Stomach (tissue), 4 donors: ENCODE measurements at regions not wholly inside any gene's neighbourhood (a gene's known extent, or its start where the extent isn't known, plus 50 kb on each side); places are given as distances from the start of the nearest gene placed in this dataset.

Experiments used
- CTCF ChIP-seq, 7 experiments: fragments of 450-650 bp in 4 of 7; fragments of 200-600 bp in 3 of 7; sonication (generic) in 3 of 7; IDR thresholded peaks; one replicate each; pipeline ENCODE4 v1.5.1; 2016 to 2019; ENCODE audit warnings: antibody characterized with exemption in 7 of 7, control low read depth in 2 of 7, mild to moderate bottlenecking in 1 of 7
- POLR2AphosphoS5 ChIP-seq, 3 donors: sonication (generic); formaldehyde crosslinking; IDR thresholded peaks; one replicate each; pipeline ENCODE4 v1.6.1; 2016; ENCODE audit warnings: antibody characterized with exemption in 3 of 3

- no peak for TF ChIP-seq POLR2AphosphoS5 (IDR thresholded peaks at IDR 0.05)
- no peak for TF ChIP-seq CTCF (IDR thresholded peaks at IDR 0.05)
These were observed 94.3 kb downstream of the SH2D1A start for GRCh38 chrX:124440695-124441094.
